ENCODE measurements at regions not wholly inside any gene's neighbourhood (a gene's known extent, or its start where the extent isn't known, plus 50 kb on each side); places are given as distances from the start of the nearest gene placed in this dataset.

GRCh38 chr5:155299386-155300005 is 285.9 kb downstream of the KIF4B start:
- H3K36me3 ChIP-seq: no peaks in the 10 kb centered on the region
- H3K27me3 ChIP-seq: no peaks in the 10 kb centered on the region
- H3K27ac ChIP-seq: no peak overlapping the region
- no peaks in the 10 kb centered on the region for H3K4me1 ChIP-seq
- no peak overlapping the region for H3K4me3 ChIP-seq
- no peak for TF ChIP-seq POLR2AphosphoS5 (IDR thresholded peaks at IDR 0.05)
- TF ChIP-seq POLR2A (IDR thresholded peaks at IDR 0.05): no peak
- no peak for TF ChIP-seq EP300 (IDR thresholded peaks at IDR 0.05)
- no peak for TF ChIP-seq CTCF (IDR thresholded peaks at IDR 0.05)
- no peaks in the 10 kb centered on the region for H3K9me3 ChIP-seq
- 60 to 70% methylated on average over 4 to 8 of the region's 8 CpGs for WGBS, 2 donors
- no peak for ATAC-seq (ENCODE audit: low FRiP score in 2 of 2)
- DNase-seq: peak in 1 of 2 donors; percentile 26

DNA sequence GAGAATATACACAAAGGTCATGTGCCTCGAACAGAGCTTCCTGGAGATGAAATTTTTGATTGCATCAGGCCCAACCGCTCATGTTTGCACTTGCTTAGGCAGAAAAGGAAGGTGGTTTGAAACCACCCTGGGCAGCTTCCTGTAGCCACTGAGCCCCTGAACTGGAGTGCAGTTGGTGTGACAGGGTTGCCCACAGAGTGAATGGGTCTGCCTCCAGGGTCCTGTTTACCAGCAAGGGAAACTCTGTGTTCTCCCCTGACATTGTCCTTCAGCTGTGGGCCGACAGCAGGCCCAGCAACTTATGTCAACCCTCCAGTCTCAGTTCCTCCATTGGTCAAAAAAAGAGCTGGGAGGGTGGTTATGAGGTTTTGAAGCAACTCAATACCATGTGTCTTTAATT is 289.6 kb downstream of the KIF4B start:
- ATAC-seq (ENCODE audit: low FRiP score in 2 of 2) (no peak), DNase-seq (no peak)
- Histone ChIP-seq H3K9me3 (no peaks in the 10 kb centered on the region), H3K27ac (no peak overlapping the region), H3K4me3 (no peak overlapping the region), H3K27me3 (no peaks in the 10 kb centered on the region), H3K36me3 (no peaks in the 10 kb centered on the region), H3K4me1 (no peaks in the 10 kb centered on the region)
- TF ChIP-seq POLR2A (IDR thresholded peaks at IDR 0.05) (no peak), EP300 (IDR thresholded peaks at IDR 0.05) (no peak), CTCF (IDR thresholded peaks at IDR 0.05) (no peak), POLR2AphosphoS5 (IDR thresholded peaks at IDR 0.05) (no peak)
- 45% methylated on average over 3 of the region's 3 CpGs for WGBS, 2 donors

GRCh38 chr5:155307229-155307628 is 293.7 kb downstream of the KIF4B start:
- Histone ChIP-seq H3K27ac (no peak overlapping the region), H3K4me1 (no peaks in the 10 kb centered on the region), H3K4me3 (no peak overlapping the region), H3K9me3 (no peaks in the 10 kb centered on the region), H3K27me3 (no peaks in the 10 kb centered on the region), H3K36me3 (no peaks in the 10 kb centered on the region)
- ATAC-seq (ENCODE audit: low FRiP score in 2 of 2): no peak
- WGBS, 2 donors: 92 to 96% methylated on average over 3 of the region's 3 CpGs
- DNase-seq: no peak
- TF ChIP-seq EP300 (IDR thresholded peaks at IDR 0.05): no peak
- no peak for TF ChIP-seq POLR2A (IDR thresholded peaks at IDR 0.05)
- TF ChIP-seq POLR2AphosphoS5 (IDR thresholded peaks at IDR 0.05): no peak
- TF ChIP-seq CTCF (IDR thresholded peaks at IDR 0.05): no peak

GRCh38 chr5:155308289-155308688 is 294.7 kb downstream of the KIF4B start:
- ATAC-seq (ENCODE audit: low FRiP score in 2 of 2) (no peak), DNase-seq (no peak)
- Histone ChIP-seq H3K27me3 (no peaks in the 10 kb centered on the region), H3K36me3 (no peaks in the 10 kb centered on the region), H3K27ac (no peak overlapping the region), H3K4me1 (no peaks in the 10 kb centered on the region), H3K9me3 (no peaks in the 10 kb centered on the region), H3K4me3 (no peak overlapping the region)
- TF ChIP-seq POLR2A (IDR thresholded peaks at IDR 0.05) (no peak), CTCF (IDR thresholded peaks at IDR 0.05) (no peak), EP300 (IDR thresholded peaks at IDR 0.05) (no peak), POLR2AphosphoS5 (IDR thresholded peaks at IDR 0.05) (no peak)

GRCh38 chr5:155309021-155309746 is 295.6 kb downstream of the KIF4B start:
- no peak for TF ChIP-seq POLR2A (IDR thresholded peaks at IDR 0.05)
- no peak for TF ChIP-seq EP300 (IDR thresholded peaks at IDR 0.05)
- TF ChIP-seq CTCF (IDR thresholded peaks at IDR 0.05): no peak
- no peak for TF ChIP-seq POLR2AphosphoS5 (IDR thresholded peaks at IDR 0.05)
- no peaks in the 10 kb centered on the region for H3K9me3 ChIP-seq
- no peaks in the 10 kb centered on the region for H3K27me3 ChIP-seq
- no peaks in the 10 kb centered on the region for H3K4me1 ChIP-seq
- H3K27ac ChIP-seq: no peak overlapping the region
- ATAC-seq (ENCODE audit: low FRiP score in 2 of 2) (no peak), DNase-seq (no peak)
- H3K36me3 ChIP-seq: no peaks in the 10 kb centered on the region
- WGBS, 2 donors: 71 to 73% methylated on average over 4 of the region's 4 CpGs
- H3K4me3 ChIP-seq: no peak overlapping the region
